NB4 (cell line): ENCODE measurements at regions not wholly inside any gene's neighbourhood (a gene's known extent, or its start where the extent isn't known, plus 50 kb on each side); places are given as distances from the start of the nearest gene placed in this dataset.

ENCODE experiments used
- DNase-seq: peaks from one replicate; pipeline ENCODE4 v3.0.0; 2010; ENCODE audit warnings: low read depth
- H3K4me3 ChIP-seq: one replicate; pipeline ENCODE4 v1.5.1; 2011; ENCODE audit warnings: mild to moderate bottlenecking, low read depth, low read length, moderate library complexity
- MYC ChIP-seq: IDR thresholded peaks from 2 replicates; pipeline ENCODE4 v1.6.1; 2011; ENCODE audit warnings: low read depth, low read length
- POLR2A ChIP-seq: IDR thresholded peaks from 2 replicates; pipeline ENCODE4 v1.6.1; 2011; ENCODE audit warnings: mild to moderate bottlenecking; ENCODE audit not compliant: insufficient read length; ENCODE audit errors: extremely low read depth
- TF ChIP-seq, protein P1 (sequence below): IDR thresholded peaks from one replicate; pipeline ENCODE4 v1.5.1; 2012; ENCODE audit warnings: low read depth, low read length
- TF ChIP-seq, protein P2 (sequence below): IDR thresholded peaks from 2 replicates; pipeline ENCODE4 v1.6.1; 2011; ENCODE audit warnings: low read depth, low read length

DNA sequence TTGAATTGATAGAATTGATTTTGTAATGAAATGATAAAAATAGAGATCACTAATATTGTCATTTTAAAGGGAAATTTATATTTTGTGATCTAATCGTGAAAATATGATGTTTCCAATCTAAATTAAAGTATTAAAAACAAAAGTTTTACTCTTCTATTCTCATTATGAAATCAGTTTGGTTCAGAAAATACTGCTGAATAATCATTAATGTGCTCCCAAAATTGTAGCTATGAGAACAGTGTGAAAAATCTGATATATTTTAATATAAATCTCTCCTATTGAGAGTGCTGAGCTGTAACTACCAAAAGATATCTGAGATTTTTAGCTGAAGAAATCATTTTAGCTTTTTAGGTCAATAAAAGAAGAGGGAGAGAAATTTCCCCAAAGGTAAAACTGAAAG is 287.5 kb upstream of the ANO3 start:
- DNase-seq, result no peak
- no peak overlapping the region for H3K4me3 ChIP-seq
- TF ChIP-seq, protein P1, sequence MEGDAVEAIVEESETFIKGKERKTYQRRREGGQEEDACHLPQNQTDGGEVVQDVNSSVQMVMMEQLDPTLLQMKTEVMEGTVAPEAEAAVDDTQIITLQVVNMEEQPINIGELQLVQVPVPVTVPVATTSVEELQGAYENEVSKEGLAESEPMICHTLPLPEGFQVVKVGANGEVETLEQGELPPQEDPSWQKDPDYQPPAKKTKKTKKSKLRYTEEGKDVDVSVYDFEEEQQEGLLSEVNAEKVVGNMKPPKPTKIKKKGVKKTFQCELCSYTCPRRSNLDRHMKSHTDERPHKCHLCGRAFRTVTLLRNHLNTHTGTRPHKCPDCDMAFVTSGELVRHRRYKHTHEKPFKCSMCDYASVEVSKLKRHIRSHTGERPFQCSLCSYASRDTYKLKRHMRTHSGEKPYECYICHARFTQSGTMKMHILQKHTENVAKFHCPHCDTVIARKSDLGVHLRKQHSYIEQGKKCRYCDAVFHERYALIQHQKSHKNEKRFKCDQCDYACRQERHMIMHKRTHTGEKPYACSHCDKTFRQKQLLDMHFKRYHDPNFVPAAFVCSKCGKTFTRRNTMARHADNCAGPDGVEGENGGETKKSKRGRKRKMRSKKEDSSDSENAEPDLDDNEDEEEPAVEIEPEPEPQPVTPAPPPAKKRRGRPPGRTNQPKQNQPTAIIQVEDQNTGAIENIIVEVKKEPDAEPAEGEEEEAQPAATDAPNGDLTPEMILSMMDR, result no peak
- TF ChIP-seq POLR2A (no peak), MYC (no peak)
- TF ChIP-seq, protein P2, sequence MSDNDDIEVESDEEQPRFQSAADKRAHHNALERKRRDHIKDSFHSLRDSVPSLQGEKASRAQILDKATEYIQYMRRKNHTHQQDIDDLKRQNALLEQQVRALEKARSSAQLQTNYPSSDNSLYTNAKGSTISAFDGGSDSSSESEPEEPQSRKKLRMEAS, result no peak

DNA sequence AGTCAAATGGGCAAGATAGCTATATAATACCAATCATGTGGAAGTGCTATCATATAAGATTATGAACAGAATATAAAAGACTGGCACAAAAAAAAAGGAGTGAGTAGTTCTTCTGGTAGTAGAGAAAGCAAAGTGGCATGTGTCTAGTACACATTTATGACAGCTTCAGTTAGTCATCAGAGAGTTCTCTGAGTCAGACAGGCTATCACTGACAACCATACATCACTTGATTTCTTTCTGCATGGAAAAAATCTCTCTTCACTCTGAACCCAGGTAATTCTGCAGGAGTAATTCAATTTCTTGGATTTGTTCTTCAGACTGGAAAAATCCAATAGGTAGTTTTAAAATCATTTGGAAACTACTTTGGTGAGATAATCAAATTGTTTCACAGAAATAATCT is 286.8 kb upstream of the ANO3 start:
- no peak for TF ChIP-seq MYC
- no peak for DNase-seq
- no peak overlapping the region for H3K4me3 ChIP-seq

DNA sequence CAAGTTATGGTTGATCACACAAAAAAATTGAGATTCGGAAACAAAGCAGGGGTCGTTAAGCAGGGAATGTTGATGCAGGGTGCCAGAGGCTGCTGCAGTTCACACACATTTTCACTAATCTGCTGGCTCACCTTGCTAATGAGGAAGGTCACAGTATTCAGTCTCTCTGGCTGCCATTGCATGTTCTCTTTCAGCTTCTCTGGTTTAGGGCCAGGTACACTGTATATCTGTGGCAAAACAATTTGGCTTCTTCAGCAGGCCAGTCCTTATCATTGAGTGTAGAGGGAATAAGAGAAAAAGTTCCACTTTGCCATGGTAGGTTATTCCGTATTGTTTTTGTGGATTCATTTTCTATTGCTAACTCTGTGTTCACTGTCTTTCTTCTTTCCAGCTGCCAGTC is 283.7 kb upstream of the ANO3 start:
- DNase-seq, result no peak
- TF ChIP-seq, protein P2, result no peak
- no peak for TF ChIP-seq POLR2A
- TF ChIP-seq MYC, result no peak
- TF ChIP-seq, protein P1, result no peak
- no peak overlapping the region for H3K4me3 ChIP-seq

DNA sequence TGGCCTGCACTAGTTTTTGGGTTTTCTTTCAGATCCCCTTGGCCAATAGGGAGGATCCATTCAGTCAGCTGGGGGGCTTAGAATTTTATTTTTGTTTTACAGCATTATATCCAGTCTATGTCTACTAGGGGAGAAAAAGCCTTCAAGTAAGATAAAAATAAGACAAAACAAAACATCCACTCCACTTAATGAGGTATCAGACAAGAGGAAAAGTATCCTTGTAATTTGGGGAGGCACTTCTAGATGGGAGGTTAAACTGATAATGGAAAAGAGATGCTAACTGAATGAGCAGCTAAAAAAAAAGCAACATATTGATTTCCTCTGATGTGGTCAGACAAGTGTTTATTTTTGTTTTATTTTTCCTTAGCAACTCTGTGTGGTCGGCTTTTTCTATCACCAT is 278.0 kb upstream of the ANO3 start:
- no peak for DNase-seq
- TF ChIP-seq POLR2A, result no peak
- TF ChIP-seq, protein P1, result no peak
- no peak overlapping the region for H3K4me3 ChIP-seq

DNA sequence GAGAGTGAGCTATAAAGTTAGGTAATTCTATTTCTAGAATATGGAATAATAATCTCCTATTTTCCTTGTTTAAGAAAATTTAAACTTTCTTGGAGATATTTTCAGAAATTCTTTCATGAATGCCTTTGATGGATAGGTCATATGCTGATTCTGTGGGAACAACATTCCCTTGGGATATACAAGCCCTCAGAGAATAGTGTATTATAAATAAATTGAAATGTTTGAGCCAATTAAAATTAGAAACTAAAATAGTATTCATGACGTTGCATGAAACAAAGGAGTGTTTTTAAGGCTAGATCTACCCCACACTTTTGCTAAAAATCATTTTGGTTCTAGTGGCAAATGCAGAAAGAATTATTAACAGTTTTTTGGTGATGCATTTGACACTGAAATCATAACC is 269.3 kb upstream of the ANO3 start:
- no peak for DNase-seq
- H3K4me3 ChIP-seq, result no peak overlapping the region
- no peak for TF ChIP-seq MYC
- TF ChIP-seq, protein P2, result no peak
- TF ChIP-seq POLR2A, result no peak
- TF ChIP-seq, protein P1, result no peak

DNA sequence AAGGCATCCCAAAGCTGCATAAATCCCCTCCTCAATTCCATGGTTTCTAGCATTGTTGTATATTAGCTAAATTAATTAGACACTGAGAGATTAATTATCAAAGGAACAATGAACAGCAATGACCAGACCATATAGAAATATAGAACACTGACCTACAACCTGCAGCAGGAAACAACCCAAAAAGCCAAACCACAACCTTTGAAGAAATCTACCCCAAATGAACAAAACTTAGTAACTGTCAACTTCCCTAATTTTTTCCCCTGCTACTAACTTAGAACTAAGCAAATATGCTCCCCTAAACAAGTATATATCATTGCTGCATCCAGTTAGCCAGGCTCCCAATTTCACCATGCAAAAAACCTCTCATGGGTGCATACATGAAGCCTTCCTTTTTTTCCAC is 268.0 kb upstream of the ANO3 start:
- H3K4me3 ChIP-seq, result no peak overlapping the region

More for the DNA sequence above, 268.0 kb upstream of the ANO3 start:
- DNase-seq, result no peak
- TF ChIP-seq, protein P2, result no peak
- TF ChIP-seq, protein P1, result no peak
